ENCODE measurements at regions not wholly inside any gene's neighbourhood (a gene's known extent, or its start where the extent isn't known, plus 50 kb on each side); places are given as distances from the start of the nearest gene placed in this dataset.
"Not testable (repeated sequence)": the region's sequence is repeated elsewhere in the genome, so short reads cannot be mapped to it uniquely, and the experiment has no call there.

- not testable (repeated sequence) for TF ChIP-seq CTCF, POLR2A (IDR thresholded peaks at IDR 0.05)
These were observed 427.6 kb downstream of the ZNF804A start for GRCh38 chr2:185025891-185026290.
